ENCODE measurements at regions not wholly inside any gene's neighbourhood (a gene's known extent, or its start where the extent isn't known, plus 50 kb on each side); places are given as distances from the start of the nearest gene placed in this dataset.

GRCh38 chr1:178025613-178026356, 55.9 kb upstream of the SEC16B start:
- TF ChIP-seq EP300 (IDR thresholded peaks at IDR 0.05; ENCODE audit: borderline replicate concordance), result no peak
- no peak for TF ChIP-seq TAF1 (IDR thresholded peaks at IDR 0.05; ENCODE audit: low read depth)
- TF ChIP-seq ZBTB7A (IDR thresholded peaks at IDR 0.05; ENCODE audit: low read depth), result no peak
- no peak for TF ChIP-seq CEBPB (IDR thresholded peaks at IDR 0.05)
- TF ChIP-seq TCF12 (IDR thresholded peaks at IDR 0.05; ENCODE audit: low read depth), result no peak
- TF ChIP-seq CREB1 (IDR thresholded peaks at IDR 0.05; ENCODE audit: low read depth), result no peak
- TF ChIP-seq EGR1 (IDR thresholded peaks at IDR 0.05), result no peak
- TF ChIP-seq USF1 (IDR thresholded peaks at IDR 0.05), result no peak

DNA sequence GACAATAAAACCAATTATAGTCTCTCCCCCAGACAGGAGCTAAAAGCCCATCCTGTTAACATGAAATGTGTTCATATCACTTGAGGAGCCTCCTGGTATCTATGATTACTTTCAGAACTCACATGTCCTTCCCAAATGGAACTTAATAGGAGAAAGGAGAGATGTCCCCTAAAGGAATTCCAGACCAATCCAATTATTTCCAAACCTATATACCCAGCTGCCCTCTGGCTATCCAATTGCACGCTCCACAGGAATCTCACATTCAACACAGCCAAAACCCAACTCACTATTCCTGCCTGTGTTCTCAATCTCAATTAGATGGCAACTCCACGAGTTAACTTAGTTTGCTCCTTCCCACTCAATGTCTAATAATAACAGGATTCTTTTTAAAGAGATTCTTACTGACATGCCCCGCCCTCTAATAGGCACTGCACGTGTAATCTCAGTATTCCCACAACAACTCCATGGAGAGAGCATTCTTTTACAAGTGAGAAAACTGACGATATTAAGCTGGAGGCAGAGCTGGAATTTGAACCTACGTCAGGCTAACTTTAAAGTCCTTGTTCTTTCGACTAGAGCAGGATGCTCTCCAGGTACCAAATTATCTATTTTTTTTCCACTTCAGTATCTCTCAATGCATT, 59.1 kb upstream of the SEC16B start:
- TF ChIP-seq CREB1 (IDR thresholded peaks at IDR 0.05; ENCODE audit: low read depth), result no peak
- no peak for TF ChIP-seq EP300 (IDR thresholded peaks at IDR 0.05; ENCODE audit: borderline replicate concordance)
- no peak for TF ChIP-seq TCF12 (IDR thresholded peaks at IDR 0.05; ENCODE audit: low read depth)
- TF ChIP-seq REST (IDR thresholded peaks at IDR 0.05; ENCODE audit: low read depth), result no peak
- TF ChIP-seq FOXM1 (IDR thresholded peaks at IDR 0.05; ENCODE audit: borderline replicate concordance, low read depth), result no peak
- TF ChIP-seq USF1 (IDR thresholded peaks at IDR 0.05), result no peak
- TF ChIP-seq YY1 (IDR thresholded peaks at IDR 0.05; ENCODE audit: low read depth), result no peak
- TF ChIP-seq TEAD4 (IDR thresholded peaks at IDR 0.05), result no peak
- TF ChIP-seq RAD21 (IDR thresholded peaks at IDR 0.05; ENCODE audit: low read depth), result no peak
- TF ChIP-seq ZBTB7A (IDR thresholded peaks at IDR 0.05; ENCODE audit: low read depth), result no peak
- TF ChIP-seq NFIC (IDR thresholded peaks at IDR 0.05), result no peak
- TF ChIP-seq, protein P1, sequence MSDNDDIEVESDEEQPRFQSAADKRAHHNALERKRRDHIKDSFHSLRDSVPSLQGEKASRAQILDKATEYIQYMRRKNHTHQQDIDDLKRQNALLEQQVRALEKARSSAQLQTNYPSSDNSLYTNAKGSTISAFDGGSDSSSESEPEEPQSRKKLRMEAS (IDR thresholded peaks at IDR 0.05), result no peak
- TF ChIP-seq TAF1 (IDR thresholded peaks at IDR 0.05; ENCODE audit: low read depth), result no peak
- no peak for TF ChIP-seq EGR1 (IDR thresholded peaks at IDR 0.05)
- TF ChIP-seq CEBPB (IDR thresholded peaks at IDR 0.05), result no peak

DNA sequence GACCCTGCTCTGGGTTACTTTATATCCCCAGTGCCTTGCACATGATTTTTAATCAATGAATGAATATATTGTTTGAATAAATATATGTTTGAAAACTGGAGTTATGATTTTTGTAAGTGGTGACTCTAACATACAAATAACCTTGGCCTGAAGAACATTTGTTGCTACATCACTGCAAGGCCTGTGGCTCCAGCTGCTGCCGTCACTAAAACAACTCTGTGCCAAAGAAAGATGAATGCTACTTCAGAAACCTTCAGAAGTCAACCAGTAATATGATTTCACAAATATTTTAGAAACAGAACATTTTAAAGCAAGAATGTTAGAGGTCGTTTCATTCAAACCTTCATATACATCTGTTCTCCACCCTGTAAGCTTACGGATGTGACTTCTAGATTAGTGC, 60.6 kb upstream of the SEC16B start:
- no peak for TF ChIP-seq TEAD4 (IDR thresholded peaks at IDR 0.05)
- TF ChIP-seq TCF12 (IDR thresholded peaks at IDR 0.05; ENCODE audit: low read depth), result no peak
- no peak for TF ChIP-seq EGR1 (IDR thresholded peaks at IDR 0.05)
- TF ChIP-seq, protein P1 (IDR thresholded peaks at IDR 0.05), result no peak
- no peak for TF ChIP-seq NFIC (IDR thresholded peaks at IDR 0.05)
- no peak for TF ChIP-seq EP300 (IDR thresholded peaks at IDR 0.05; ENCODE audit: borderline replicate concordance)
- TF ChIP-seq CREB1 (IDR thresholded peaks at IDR 0.05; ENCODE audit: low read depth), result no peak
- no peak for TF ChIP-seq REST (IDR thresholded peaks at IDR 0.05; ENCODE audit: low read depth)
- no peak for TF ChIP-seq YY1 (IDR thresholded peaks at IDR 0.05; ENCODE audit: low read depth)
- no peak for TF ChIP-seq CEBPB (IDR thresholded peaks at IDR 0.05)
- TF ChIP-seq TAF1 (IDR thresholded peaks at IDR 0.05; ENCODE audit: low read depth), result no peak
- TF ChIP-seq ZBTB7A (IDR thresholded peaks at IDR 0.05; ENCODE audit: low read depth), result no peak
- no peak for TF ChIP-seq FOXM1 (IDR thresholded peaks at IDR 0.05; ENCODE audit: borderline replicate concordance, low read depth)
- no peak for TF ChIP-seq RAD21 (IDR thresholded peaks at IDR 0.05; ENCODE audit: low read depth)

DNA sequence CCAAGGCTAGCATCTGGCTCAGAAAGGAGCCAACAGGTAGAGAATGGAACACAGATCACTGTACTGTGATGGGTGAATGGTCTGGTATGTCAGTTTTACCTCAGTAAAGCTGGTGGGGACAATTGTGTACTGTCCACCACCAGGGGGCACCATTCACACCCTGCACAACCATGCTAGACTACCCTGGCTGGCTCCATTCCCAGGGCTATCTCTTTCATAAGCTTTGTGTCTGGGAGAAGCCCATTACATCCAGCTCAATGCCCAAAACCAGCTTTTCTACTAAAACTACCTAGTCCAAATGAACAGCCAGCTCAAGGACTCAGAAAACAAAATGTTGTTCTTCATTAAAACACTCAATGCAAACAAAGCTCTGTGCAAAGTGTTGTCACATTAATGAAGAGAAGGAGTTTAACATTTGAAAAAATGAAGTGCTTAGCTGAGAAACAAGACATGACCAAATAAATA, 62.0 kb upstream of the RASAL2 start:
- TF ChIP-seq, protein P1 (IDR thresholded peaks at IDR 0.05), result no peak
- TF ChIP-seq EP300 (IDR thresholded peaks at IDR 0.05; ENCODE audit: borderline replicate concordance) (peak; percentile 24; the same call in 1 of the 2 replicates), TEAD4 (IDR thresholded peaks at IDR 0.05) (no peak; the same call in 1 of the 2 replicates), RAD21 (IDR thresholded peaks at IDR 0.05; ENCODE audit: low read depth) (peak; percentile 86), NFIC (IDR thresholded peaks at IDR 0.05) (peak; percentile 88), CEBPB (IDR thresholded peaks at IDR 0.05) (peak; percentile 59), EGR1 (IDR thresholded peaks at IDR 0.05) (no peak), YY1 (IDR thresholded peaks at IDR 0.05; ENCODE audit: low read depth) (peak; percentile 29; the same call in 1 of the 2 replicates), TAF1 (IDR thresholded peaks at IDR 0.05; ENCODE audit: low read depth) (no peak), USF1 (IDR thresholded peaks at IDR 0.05) (no peak)

Data from Ishikawa (cell line).